ENCODE measurements at regions not wholly inside any gene's neighbourhood (a gene's known extent, or its start where the extent isn't known, plus 50 kb on each side); places are given as distances from the start of the nearest gene placed in this dataset.

DNA sequence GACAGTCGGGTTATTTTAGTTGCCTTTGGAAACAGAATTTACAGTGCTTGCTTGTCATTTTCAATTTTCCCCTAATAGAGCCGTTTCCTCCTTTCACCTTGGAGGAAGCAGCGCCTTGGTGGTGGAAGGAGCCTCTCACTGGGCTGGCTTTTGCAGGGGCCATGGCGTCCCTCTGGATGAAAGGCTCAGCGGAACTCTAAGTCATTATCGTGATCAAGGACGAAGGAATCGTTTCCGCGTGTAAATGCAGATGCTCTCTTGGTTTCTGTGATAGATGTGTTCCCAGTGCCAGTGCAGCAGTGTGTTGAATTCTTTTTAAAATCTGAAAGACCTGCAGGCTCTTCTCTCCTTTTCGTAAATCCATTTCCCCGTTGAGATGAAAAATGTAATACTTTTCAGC is 126.2 kb upstream of the LMO4 start:
- Mint-ChIP-seq H3K36me3 (ENCODE audit: low read depth) (no peaks in the 10 kb centered on the region), H3K27ac (no peak overlapping the region), H3K9me3 (no peaks in the 10 kb centered on the region), H3K4me1 (ENCODE audit: low read depth) (peaks cover 16% of the 10 kb centered on the region), H3K4me3 (peak overlapping the region; percentile 54), H3K27me3 (peaks cover 45% of the 10 kb centered on the region)
- intact Hi-C loops (cut with micrococcal nuclease): no loop called here

DNA sequence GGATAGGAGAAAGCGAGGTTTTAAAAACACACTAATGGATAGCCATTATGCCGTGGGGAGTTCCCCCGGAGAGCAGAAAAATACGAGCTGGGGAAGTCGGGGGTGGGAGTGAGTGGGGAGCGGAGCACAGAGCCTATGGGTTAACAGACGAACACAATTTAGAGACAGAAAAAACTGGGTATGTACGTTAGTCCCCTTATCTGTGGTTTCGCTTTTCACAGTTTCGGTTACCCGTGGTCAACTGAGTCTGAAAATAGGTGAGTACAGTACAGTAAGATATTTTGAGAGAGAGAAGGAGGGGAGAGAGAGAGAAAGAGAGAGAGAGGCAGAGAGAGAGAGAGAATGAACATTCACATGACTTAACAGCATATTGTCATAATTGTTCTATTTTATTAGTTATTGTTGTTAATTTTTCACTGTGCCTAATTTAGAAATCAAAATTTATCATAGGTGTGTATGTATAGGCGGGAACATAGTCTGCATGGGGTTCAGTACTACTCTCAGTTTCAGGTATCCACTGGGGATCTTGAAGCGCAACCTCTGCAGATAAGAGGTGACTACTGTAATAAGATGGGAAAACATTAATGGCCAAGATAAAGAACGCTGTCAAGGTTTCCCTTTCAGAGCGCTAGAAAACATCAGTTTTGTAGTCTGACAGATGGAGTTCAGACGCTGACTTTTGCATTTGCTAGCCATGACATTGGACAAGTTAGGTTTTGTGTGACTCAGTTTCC is 125.6 kb upstream of the LMO4 start:
- Mint-ChIP-seq H3K4me3 (peak overlapping the region; percentile 13), H3K27ac (no peak overlapping the region)

DNA sequence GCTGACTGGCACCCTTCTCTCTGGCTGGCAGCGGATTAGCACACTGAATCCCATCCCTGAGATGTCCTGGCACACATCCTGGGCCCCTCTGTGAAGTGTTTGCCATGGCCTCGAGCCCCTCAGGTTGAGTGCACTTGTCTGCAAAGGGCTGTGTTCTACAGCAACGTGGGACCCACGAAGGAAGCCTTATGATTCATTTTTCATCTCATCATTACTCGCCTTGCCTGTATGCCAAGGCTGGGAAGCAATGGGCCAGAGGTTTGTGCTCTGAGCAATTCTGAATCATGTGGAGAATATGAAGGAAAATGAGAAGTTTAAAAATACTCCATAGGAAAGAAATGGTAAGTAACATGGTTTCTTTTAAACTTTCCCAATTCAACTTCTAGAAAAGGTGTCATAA is 124.8 kb upstream of the LMO4 start:
- intact Hi-C loops (cut with micrococcal nuclease): no loop called here
- H3K9me3 Mint-ChIP-seq: no peaks in the 10 kb centered on the region
- peaks cover 22% of the 10 kb centered on the region for H3K4me1 Mint-ChIP-seq (ENCODE audit: low read depth)
- H3K36me3 Mint-ChIP-seq (ENCODE audit: low read depth): no peaks in the 10 kb centered on the region
- no peak overlapping the region for H3K27ac Mint-ChIP-seq
- no peak overlapping the region for H3K4me3 Mint-ChIP-seq
- peaks cover 46% of the 10 kb centered on the region for H3K27me3 Mint-ChIP-seq

More for the DNA sequence above, 125.6 kb upstream of the LMO4 start:
- intact Hi-C loops (cut with micrococcal nuclease): no loop called here
- Mint-ChIP-seq H3K9me3 (no peaks in the 10 kb centered on the region), H3K27me3 (peaks cover 46% of the 10 kb centered on the region), H3K4me1 (ENCODE audit: low read depth) (peaks cover 18% of the 10 kb centered on the region), H3K36me3 (ENCODE audit: low read depth) (no peaks in the 10 kb centered on the region)

DNA sequence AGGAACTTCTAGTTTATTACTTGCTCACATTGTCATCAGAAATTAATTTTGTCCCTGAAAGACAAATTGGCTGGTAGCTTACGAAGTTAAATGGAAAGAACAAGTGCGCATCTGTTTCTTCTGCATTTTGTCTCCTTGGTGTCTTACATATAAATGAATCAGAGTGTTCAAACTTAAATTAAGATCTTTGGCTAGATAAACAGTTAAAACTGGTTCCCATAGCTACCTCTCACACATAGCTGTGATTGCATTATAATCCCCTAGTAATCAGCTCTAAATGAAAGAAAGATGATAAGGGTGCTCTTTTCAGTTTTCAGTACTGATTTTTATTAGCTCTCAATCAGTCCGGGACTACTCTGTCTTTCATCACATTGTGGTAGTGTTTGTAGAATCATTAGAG is 124.2 kb upstream of the LMO4 start:
- intact Hi-C loops (cut with micrococcal nuclease): no loop called here

DNA sequence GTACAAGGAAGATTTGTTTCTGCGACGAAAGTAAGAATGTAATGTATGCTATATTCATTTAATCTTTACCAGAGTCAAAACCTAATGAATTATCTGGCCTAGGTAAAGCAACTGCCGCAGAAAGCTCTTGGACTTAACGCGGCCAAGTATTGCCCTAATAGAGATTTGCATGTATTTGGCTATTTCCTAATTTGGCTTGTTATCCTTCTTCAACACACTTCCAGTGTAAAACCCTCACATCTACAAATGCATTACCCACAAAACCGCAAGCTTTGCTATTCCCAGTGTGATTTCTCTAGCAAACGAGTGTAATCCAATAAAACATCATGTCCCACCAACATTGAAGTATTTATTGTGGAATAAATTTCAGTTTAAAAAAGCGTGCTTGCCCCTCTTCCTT is 123.8 kb upstream of the LMO4 start:
- Mint-ChIP-seq H3K4me1 (ENCODE audit: low read depth) (peaks cover 22% of the 10 kb centered on the region), H3K36me3 (ENCODE audit: low read depth) (no peaks in the 10 kb centered on the region), H3K4me3 (no peak overlapping the region), H3K9me3 (no peaks in the 10 kb centered on the region), H3K27me3 (peaks cover 46% of the 10 kb centered on the region), H3K27ac (no peak overlapping the region)
- intact Hi-C loops (cut with micrococcal nuclease): no loop called here

More for the DNA sequence above, 124.2 kb upstream of the LMO4 start:
- peaks cover 22% of the 10 kb centered on the region for H3K4me1 Mint-ChIP-seq (ENCODE audit: low read depth)
- no peaks in the 10 kb centered on the region for H3K9me3 Mint-ChIP-seq
- no peaks in the 10 kb centered on the region for H3K36me3 Mint-ChIP-seq (ENCODE audit: low read depth)
- H3K4me3 Mint-ChIP-seq: no peak overlapping the region
- no peak overlapping the region for H3K27ac Mint-ChIP-seq
- H3K27me3 Mint-ChIP-seq: peaks cover 46% of the 10 kb centered on the region

DNA sequence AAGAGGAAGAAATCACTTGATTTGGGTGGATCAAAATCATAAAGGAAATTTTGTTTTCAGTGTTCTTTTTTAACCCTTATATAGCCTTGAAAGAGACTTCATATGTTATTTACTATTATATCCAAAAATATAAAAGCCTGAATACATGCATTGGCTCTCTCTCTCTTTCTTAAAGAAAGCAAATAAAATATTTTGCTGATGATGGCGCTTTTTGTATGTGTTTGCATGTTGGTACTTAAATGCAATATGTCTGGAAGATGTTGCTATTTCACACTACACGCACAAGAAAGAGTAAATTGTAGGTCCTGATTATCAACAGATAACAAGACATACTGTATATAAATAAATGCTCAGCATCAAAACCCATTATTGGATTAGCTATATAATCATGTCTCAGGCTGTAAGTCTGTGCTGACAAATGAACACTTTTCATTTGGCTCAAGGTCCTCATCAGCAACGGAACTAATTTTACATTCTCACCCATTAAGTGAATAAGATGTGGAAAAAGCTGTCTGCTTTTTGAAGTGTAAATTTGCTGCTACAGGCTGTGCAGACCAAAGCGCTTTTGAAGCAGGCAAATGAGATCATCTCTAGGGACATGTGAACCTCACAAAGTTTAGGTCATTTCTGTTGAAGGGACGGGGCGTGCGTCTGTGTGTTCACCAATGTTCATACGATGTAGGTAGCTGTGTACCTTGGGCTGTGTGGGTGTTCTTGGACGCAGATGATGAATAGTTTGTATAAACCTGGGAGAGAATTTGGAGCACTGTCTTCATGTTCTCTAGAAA is 122.4 kb upstream of the LMO4 start:
- H3K27ac Mint-ChIP-seq: no peak overlapping the region
- intact Hi-C loops (cut with micrococcal nuclease): no loop called here
- peaks cover 22% of the 10 kb centered on the region for H3K4me1 Mint-ChIP-seq (ENCODE audit: low read depth)
- peaks cover 45% of the 10 kb centered on the region for H3K27me3 Mint-ChIP-seq
- no peaks in the 10 kb centered on the region for H3K36me3 Mint-ChIP-seq (ENCODE audit: low read depth)
- H3K9me3 Mint-ChIP-seq: no peaks in the 10 kb centered on the region
- H3K4me3 Mint-ChIP-seq: no peak overlapping the region

DNA sequence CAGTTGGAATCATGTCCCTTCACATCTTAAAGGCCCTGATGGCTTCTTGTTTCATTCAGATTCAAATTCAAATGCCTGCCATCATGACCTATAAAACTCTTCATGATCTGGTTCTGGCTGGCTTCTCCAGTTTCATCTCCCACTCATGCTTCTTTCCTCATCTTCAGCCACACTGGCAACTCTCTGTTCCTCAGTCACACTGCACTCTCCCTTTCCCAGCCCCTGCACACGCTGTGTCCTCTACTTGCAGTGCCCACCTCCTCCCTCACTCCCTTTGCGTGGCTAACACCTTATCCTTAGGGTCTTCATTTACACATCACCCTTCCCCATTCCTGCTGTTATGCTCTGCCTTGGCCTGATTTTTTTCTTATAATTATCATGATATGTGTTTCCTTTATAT is 120.6 kb upstream of the LMO4 start:
- H3K27ac Mint-ChIP-seq: no peak overlapping the region
- no peaks in the 10 kb centered on the region for H3K9me3 Mint-ChIP-seq
- no peak overlapping the region for H3K4me3 Mint-ChIP-seq
- peaks cover 34% of the 10 kb centered on the region for H3K27me3 Mint-ChIP-seq
- intact Hi-C loops (cut with micrococcal nuclease): no loop called here
- H3K4me1 Mint-ChIP-seq (ENCODE audit: low read depth): peaks cover 18% of the 10 kb centered on the region
- H3K36me3 Mint-ChIP-seq (ENCODE audit: low read depth): no peaks in the 10 kb centered on the region

DNA sequence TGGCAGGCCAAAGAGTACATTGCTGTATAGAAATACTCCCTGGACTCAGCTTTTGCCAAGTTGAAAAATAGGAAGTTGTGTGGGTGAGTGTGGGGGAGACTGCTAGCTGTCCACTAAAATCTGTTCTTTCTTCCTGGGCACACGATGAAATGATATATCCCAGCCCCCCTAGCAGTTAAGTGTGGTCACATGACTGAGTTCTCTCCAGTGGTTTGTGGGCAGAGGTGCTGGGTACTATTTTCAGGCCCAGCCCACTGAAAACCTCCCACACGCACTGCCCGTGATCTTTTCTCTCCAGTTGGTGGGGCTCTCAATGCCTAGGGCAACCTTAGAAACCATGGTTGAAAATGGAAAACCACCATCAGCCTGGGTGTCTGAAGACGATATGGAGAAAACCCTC is 119.7 kb upstream of the LMO4 start:
- no peak overlapping the region for H3K4me3 Mint-ChIP-seq
- intact Hi-C loops (cut with micrococcal nuclease): no loop called here
- no peaks in the 10 kb centered on the region for H3K9me3 Mint-ChIP-seq
- H3K36me3 Mint-ChIP-seq (ENCODE audit: low read depth): no peaks in the 10 kb centered on the region
- H3K27me3 Mint-ChIP-seq: peaks cover 27% of the 10 kb centered on the region
- peaks cover 17% of the 10 kb centered on the region for H3K4me1 Mint-ChIP-seq (ENCODE audit: low read depth)
- no peak overlapping the region for H3K27ac Mint-ChIP-seq

DNA sequence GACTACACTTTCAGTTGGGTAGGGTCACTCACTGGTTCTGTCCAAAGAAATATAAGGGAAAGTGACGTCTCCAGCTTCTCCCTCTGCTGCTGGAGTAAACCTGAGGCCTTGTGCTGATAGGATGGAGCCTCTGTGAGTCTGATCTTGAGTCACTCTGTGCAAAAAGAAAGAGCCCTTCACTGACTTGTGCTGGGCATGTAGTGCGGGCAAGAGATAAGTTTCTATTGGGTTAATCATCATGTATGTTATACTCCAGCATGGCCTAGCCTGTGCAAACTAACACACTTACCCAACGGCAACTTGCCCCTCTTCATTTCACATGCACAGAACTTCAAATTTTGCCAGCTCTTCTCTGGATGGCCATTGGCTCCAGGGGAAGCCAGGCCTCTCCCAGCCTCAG is 118.5 kb upstream of the LMO4 start:
- intact Hi-C loops (cut with micrococcal nuclease): no loop called here
- H3K27me3 Mint-ChIP-seq: peaks cover 17% of the 10 kb centered on the region
- no peaks in the 10 kb centered on the region for H3K9me3 Mint-ChIP-seq
- H3K36me3 Mint-ChIP-seq (ENCODE audit: low read depth): no peaks in the 10 kb centered on the region
- no peak overlapping the region for H3K27ac Mint-ChIP-seq
- no peak overlapping the region for H3K4me3 Mint-ChIP-seq
- H3K4me1 Mint-ChIP-seq (ENCODE audit: low read depth): peaks cover 12% of the 10 kb centered on the region

DNA sequence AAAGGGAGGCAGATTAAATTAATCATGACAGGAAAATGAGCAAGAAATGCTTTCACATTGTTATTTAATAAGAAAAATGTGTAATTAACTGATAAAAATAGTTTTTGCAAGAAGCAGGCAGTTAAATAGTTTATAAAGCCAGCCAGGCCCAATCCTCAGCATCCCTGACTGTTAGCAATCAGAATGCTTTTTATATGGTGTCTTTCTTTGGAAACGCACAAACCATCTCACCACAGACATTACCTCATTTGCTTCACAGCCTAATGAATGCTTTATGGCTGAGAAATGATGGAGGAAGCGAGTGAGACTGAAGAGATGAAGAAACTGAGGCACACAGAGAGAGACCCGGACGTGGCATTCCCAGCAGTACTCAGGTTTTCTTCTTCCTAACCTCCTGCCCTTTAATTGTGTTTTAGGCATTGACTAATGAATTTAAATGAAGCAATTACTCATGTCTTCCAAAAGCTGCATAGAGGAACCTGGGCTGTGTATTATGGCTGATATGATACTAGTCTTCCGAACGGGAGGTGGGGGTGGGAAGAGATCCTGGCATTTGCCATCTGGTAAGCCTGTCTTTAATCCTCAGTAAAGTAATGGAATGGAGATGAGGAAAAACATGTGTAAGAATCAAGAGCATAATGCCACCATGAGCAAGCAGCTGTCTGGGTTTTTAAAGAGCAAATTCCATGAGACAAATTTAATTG is 116.1 kb upstream of the LMO4 start:
- Mint-ChIP-seq H3K4me3 (no peak overlapping the region), H3K9me3 (peaks cover 12% of the 10 kb centered on the region), H3K27ac (no peak overlapping the region), H3K27me3 (peaks cover under 1% of the 10 kb centered on the region), H3K4me1 (ENCODE audit: low read depth) (peaks cover 12% of the 10 kb centered on the region), H3K36me3 (ENCODE audit: low read depth) (no peaks in the 10 kb centered on the region)
- intact Hi-C loops (cut with micrococcal nuclease): no loop called here

DNA sequence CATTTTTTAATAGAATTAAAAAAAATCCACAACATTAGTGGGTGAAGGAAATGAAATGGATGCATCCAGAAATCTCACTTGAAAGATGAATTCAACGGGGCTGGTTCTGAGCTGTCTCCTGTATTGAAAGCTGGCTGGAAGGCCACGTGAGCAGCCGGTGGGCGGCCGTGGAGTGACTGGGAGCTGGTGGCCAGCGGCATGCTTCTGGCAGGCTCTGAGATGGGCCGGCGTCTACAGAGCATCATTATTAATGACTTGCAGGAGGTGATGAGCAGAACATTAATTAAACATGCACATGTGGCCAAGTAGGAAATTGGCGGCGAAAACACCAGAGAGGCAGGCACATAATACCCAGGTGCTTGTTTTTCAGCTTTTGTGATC is 115.6 kb upstream of the LMO4 start:
- Mint-ChIP-seq H3K9me3 (peaks cover 12% of the 10 kb centered on the region), H3K4me1 (ENCODE audit: low read depth) (peaks cover 9% of the 10 kb centered on the region), H3K36me3 (ENCODE audit: low read depth) (no peaks in the 10 kb centered on the region), H3K27ac (no peak overlapping the region), H3K4me3 (no peak overlapping the region), H3K27me3 (no peaks in the 10 kb centered on the region)
- intact Hi-C loops (cut with micrococcal nuclease): no loop called here

DNA sequence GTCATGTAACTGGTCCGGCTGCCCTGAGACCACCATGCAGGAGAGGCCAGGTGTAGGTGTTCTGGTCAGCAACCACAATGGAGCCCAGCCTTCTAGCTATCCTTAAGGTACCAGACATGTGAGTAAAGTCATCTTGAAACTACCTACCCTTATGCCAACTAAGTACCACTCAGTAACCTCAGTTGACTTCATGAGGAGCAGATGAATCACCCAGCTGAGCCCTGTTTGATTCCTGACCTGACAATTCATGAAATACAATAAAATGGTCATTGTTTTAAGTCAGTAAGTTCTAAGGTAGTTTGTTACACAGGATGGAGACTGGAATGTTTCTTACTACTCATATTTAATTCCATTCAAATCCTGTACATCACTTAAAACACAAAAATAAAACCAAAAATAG is 113.1 kb upstream of the LMO4 start:
- intact Hi-C loops (cut with micrococcal nuclease): no loop called here
- Mint-ChIP-seq H3K36me3 (ENCODE audit: low read depth) (no peaks in the 10 kb centered on the region), H3K27ac (no peak overlapping the region), H3K27me3 (no peaks in the 10 kb centered on the region), H3K4me1 (ENCODE audit: low read depth) (peaks cover 19% of the 10 kb centered on the region), H3K9me3 (peaks cover 12% of the 10 kb centered on the region), H3K4me3 (no peak overlapping the region)

DNA sequence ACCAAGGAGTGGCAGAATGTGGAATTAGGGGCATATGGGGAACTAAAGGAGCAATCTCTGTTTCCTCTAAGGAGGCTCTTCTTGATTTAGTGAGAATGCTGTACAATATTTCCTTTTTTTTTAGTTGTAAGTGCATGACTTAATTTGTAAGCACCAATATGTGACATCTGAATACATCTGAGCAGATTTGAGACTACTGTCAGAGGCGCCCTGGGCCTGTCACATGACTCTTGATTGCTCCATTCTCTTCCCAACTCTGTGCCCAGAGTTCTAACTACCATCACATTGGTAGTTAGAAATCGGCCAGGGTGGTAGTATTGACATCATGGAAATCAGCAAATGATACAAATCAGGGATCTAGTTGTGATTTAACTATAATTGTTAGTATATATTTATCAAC is 110.1 kb upstream of the LMO4 start:
- H3K4me3 Mint-ChIP-seq: no peak overlapping the region
- no peaks in the 10 kb centered on the region for H3K36me3 Mint-ChIP-seq (ENCODE audit: low read depth)
- peaks cover 13% of the 10 kb centered on the region for H3K4me1 Mint-ChIP-seq (ENCODE audit: low read depth)
- H3K27ac Mint-ChIP-seq: no peak overlapping the region
- H3K27me3 Mint-ChIP-seq: no peaks in the 10 kb centered on the region
- intact Hi-C loops (cut with micrococcal nuclease): no loop called here
- peaks cover 12% of the 10 kb centered on the region for H3K9me3 Mint-ChIP-seq

DNA sequence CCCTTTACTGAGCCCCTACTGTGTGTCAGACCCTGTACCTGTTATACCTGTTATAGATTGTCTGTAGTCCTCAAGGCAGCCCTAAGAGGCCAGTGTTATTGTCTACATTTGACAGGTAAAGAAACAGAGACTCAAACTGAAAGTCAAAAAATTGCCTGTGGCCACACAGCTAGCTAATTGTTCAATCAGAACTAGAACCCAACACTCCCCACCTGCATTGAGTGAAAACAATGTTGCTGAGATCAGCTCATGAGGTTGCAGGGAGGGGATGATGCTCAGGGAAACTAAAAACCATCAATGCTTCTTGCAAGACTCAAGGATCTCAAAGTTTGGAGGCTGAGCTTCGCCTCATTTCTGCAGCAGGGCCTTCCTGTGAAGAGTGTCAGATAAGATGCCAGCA is 109.5 kb upstream of the LMO4 start:
- H3K36me3 Mint-ChIP-seq (ENCODE audit: low read depth): no peaks in the 10 kb centered on the region

More for the DNA sequence above, 109.5 kb upstream of the LMO4 start:
- intact Hi-C loops (cut with micrococcal nuclease): no loop called here
- Mint-ChIP-seq H3K9me3 (peaks cover 12% of the 10 kb centered on the region), H3K27me3 (no peaks in the 10 kb centered on the region), H3K4me3 (no peak overlapping the region), H3K4me1 (ENCODE audit: low read depth) (peaks cover 13% of the 10 kb centered on the region), H3K27ac (no peak overlapping the region)
